Left forelimb (tissue), 1 donor: ENCODE measurements at regions not wholly inside any gene's neighbourhood (a gene's known extent, or its start where the extent isn't known, plus 50 kb on each side); places are given as distances from the start of the nearest gene placed in this dataset.

Experiments
- DNase-seq: peaks from one replicate; pipeline ENCODE4 v3.0.0-alpha.2; 2018; ENCODE audit warnings: low spot score

DNA sequence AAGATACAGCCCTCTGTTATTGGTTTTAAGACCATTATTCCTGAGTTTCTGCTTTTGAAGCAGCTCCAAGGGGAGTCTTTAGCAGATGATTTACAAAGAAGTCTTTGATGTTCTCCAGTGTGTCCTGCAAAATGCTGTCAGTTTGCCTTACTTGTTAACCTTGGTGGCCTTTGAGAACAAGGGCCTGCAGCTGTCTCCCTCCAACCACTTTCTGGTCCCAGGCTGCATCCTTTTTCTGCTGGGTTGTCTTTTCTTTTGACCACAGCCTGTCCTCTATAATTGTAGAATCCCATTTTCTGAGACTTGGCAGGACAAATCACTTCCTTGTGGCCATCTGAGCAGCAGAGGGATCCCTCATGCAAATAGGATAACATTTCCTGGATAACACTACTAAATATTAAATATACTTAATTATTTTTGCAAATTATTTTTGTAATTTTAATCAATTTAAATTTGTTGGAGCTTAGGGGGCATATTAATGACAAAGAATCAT, 281.4 kb downstream of the DMRT2 start:
- no peak for DNase-seq

DNA sequence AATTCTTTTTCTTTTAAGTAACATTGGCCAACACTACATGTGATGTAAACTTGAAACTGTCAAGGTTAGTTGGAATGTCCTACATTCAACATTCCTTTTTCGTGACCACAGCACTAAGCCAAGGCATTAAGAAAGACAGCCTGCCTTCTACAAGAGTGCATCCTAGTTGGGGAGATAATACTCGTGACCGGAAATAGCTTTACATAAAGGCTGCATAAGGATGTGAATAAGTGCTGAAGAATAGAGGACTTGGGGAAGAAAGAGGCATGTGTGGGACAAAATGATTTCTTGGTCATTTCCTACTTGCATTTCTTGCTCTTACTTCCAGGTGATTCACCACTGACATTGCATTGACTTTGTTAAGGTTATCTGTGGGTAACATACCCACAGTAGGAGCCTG, 282.0 kb downstream of the DMRT2 start:
- no peak for DNase-seq

DNA sequence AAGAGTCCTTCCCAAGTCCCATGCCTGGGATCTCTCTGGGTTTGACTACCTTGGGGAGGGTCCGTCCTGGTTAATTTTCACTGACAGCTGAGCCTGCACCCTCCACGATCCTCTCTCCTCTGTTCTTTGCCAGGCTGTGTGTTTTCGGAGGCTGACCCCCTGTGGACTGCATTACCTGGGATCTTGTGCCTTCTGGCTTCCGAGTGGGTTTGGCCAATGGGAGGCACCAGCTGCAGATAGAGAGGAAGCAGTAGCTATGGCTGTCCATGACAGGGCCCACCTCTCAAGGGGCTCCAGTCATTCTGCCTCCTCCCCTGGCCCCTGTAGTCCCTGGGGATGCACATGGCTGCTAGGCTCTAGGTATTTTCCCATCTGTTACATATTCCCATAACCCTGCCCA, 285.0 kb downstream of the DMRT2 start:
- no peak for DNase-seq

DNA sequence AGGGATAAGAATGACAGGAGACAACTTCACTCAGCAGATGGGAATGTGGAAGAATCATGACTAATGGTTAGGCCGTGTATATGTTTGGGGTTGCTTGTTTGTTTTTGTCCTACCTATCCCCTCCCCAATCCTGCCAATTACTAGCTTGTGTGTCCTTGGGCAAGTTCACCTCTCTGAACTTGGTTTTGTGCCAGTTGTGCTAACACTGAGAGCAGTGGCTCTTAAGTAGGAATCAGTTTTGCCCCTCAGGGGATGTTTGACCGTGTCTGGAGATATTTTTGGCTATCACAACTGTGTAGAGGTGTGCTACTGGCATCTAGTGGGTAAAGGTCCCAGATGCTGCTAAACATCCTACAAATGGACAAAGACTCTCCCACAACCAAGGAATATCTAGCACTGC, 287.0 kb downstream of the DMRT2 start:
- no peak for DNase-seq

- no peak for DNase-seq
Measured at GRCh38 chr9:1340390-1340789, 290.2 kb downstream of the DMRT2 start.

- DNase-seq = no peak
Measured at GRCh38 chr9:1353291-1353690, 303.1 kb downstream of the DMRT2 start.

GRCh38 chr9:1354086-1354485, 303.9 kb downstream of the DMRT2 start:
- no peak for DNase-seq

DNA sequence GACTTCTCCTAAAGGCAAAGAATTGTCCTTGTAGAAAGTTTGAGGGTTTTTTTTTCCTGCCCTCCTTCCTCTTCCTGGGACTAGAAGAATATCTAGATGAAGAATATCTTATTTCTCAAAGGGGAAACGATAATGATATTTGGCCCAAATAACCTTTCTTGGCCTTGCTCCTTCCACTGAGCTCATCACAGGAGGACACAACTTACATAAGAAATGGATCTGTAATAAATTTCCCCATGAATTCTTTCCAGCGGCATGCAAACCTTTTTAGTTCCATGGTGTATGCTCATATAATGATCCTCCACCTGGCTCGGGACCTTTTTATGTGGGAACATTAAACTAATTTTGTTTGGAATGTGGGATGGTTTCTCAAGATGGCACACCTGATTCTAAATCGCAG, 304.4 kb downstream of the DMRT2 start:
- DNase-seq = no peak

GRCh38 chr9:1355656-1356055, 305.5 kb downstream of the DMRT2 start:
- DNase-seq = no peak

DNA sequence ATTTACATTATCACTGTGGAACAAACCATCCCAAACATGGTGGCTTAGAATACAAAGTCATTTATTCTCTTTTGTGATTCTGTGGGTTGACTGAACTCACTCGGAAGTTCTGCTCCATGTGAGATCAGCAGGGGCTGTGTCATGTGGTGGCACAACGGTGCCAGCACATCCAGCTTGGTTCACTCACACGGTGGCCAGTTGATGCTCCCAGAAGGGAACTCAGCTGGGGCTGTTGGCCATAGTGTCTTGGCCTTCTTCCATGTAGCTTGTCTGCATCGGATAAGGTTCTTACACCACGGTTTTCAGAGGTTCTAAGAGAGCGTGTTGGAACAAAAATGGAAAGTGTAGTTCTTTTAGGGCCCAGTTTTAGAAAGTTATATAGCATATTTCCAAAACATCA, 312.7 kb downstream of the DMRT2 start:
- no peak for DNase-seq

DNA sequence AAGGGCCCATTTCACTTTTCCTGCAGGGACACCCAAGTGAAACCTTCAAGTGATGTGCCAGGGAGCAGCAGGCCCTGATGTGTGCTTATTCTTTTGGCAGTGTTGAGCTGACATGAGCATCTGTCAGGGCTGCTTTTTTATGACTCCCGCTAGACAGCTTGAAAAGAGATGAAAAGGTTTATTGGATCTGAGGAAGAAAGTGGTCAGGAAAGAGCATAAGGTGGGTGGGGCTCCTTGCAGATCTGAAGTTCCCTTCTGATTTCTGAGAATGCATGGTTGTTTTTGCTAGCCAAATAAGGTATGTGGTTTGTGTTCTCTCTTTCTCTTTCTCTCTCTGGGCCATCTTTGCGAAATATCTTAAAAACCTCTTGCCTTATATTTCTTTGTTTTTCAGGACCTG, 316.1 kb downstream of the DMRT2 start:
- no peak for DNase-seq

- no peak for DNase-seq
Measured at GRCh38 chr9:1369297-1369696, 319.1 kb downstream of the DMRT2 start.

DNA sequence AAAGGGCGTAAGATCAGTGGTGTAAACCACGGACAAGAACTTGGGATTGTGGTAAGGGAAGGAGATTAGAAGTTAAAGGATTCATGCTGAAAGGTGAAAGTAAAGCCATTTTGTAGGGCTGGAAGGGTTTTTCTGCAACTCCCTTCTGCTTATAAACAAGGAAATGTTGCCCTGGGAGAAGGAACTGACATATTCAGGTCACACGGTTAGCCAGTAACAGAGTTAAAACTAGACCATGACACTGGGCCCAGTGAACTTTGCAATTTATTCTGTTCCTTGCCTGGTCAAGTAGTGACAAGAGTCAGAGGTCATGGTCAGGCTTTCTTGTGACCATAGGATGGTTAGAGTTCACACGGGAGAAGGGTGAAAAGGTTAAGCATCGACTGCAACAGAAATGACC, 323.3 kb downstream of the DMRT2 start:
- no peak for DNase-seq

GRCh38 chr9:1383899-1384455, 333.8 kb downstream of the DMRT2 start:
- no peak for DNase-seq

- no peak for DNase-seq
Measured at GRCh38 chr9:1384816-1385215, 334.7 kb downstream of the DMRT2 start.

DNA sequence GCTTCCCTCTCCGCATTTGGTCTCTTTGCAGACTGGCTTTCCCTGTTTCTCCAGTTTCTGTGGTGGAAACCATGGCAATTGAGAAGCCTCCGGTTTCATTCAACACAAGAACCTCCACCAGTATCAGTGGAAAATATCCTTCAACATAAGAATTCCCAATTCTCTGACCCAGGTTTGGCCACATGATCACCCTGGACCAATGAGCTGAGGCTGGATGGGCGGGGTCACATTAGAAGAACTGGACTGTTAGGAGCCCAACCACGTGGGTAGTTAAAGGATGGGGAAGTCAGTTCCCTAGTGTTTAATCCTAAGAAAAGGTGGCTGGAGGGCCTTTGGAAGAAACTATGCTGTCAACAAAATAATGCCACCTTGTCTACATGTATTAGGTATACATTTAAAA, 336.3 kb downstream of the DMRT2 start:
- DNase-seq = no peak

- no peak for DNase-seq
Measured at GRCh38 chr9:1388216-1388615, 338.1 kb downstream of the DMRT2 start.

- DNase-seq = no peak
Measured at GRCh38 chr9:1400983-1401382, 350.8 kb downstream of the DMRT2 start.

- DNase-seq = no peak
Measured at GRCh38 chr9:1404940-1405339, 354.8 kb downstream of the DMRT2 start.

DNA sequence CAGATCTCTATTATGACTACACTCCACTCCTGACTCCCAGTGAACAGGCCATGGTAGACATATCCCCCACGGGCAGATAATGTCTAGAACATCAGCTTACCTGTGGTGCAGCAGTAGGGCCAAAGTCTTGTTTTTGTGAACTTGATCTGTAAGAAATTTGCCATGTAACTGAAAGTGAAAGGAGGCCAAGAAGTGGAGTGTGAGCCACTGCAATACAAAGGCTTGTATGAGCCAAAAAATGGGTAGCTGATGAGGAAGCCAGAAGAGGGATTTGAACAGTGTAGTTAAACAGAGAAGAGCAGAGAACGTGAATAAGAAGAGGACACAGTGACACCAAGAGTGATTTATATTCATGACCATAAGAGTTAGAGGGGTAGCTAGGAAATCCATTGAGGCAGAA, 361.7 kb downstream of the DMRT2 start:
- DNase-seq = no peak

- DNase-seq = peak; percentile 76
Measured at GRCh38 chr9:1414711-1415131, 364.6 kb downstream of the DMRT2 start.

- DNase-seq = no peak
Measured at GRCh38 chr9:1415146-1415545, 365.0 kb downstream of the DMRT2 start.

DNA sequence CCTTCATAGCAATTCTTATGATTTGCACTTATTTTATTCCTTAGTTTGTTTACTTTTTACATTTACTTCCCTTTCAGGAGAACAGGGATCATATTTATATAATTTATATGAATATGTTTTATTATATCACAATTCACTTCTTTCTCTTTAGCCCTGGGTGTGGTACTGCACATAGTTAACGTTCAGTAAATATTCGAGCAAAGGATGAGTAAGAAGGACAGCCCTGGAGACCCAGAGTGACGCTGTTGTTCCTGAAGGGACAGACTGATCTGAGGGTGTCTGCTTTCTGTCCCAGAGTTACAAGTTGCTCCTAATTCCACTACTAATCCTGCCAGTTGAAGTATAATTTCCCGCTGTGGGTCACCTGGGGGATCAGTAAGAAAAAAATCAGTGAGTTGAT, 366.1 kb downstream of the DMRT2 start:
- DNase-seq = no peak

GRCh38 chr9:1421436-1421835, 371.3 kb downstream of the DMRT2 start:
- DNase-seq = no peak

GRCh38 chr9:1427875-1428274, 377.7 kb downstream of the DMRT2 start:
- no peak for DNase-seq
